H1 (cell line): ENCODE measurements at regions not wholly inside any gene's neighbourhood (a gene's known extent, or its start where the extent isn't known, plus 50 kb on each side); places are given as distances from the start of the nearest gene placed in this dataset.

ENCODE experiments used
- CTCF ChIA-PET: fragments of 300-600 bp; sonication (Branson Sonifier 250); formaldehyde crosslinking; loops from one replicate; lab custom pipeline; 2021; ENCODE audit not compliant: partially characterized antibody; lab: Charles Lee
- POLR2A ChIA-PET: fragments of 300-600 bp; sonication (Branson Sonifier 250); formaldehyde crosslinking; loops from one replicate; lab custom pipeline; 2021; ENCODE audit warnings: inconsistent platforms; ENCODE audit not compliant: partially characterized antibody; lab: Charles Lee
- DNase-seq, 2 experiments: peaks; one replicate each; pipeline versions ENCODE4 v3.0.0 to v3.0.0-alpha.2; 2010 to 2022; ENCODE audit warnings: low spot score in 2 of 2, low read depth in 1 of 2, mixed read lengths in 1 of 2
- FAIRE-seq: peaks from 2 replicates; lab custom pipeline; 2011; peaks lifted over from hg19 to GRCh38; lab: Jason Lieb, UNC
- H2AFZ ChIP-seq: 2 replicates; pipeline ENCODE4 v1.8.1; 2012; ENCODE audit warnings: low read length, inconsistent platforms
- H2AK5ac ChIP-seq: 2 replicates; pipeline ENCODE4 v1.6.1; 2013; ENCODE audit warnings: low read depth, low read length
- H2BK120ac ChIP-seq: replicated peaks from 2 replicates; pipeline ENCODE3; 2013; ENCODE audit warnings: low read depth, low read length, inconsistent platforms
- H2BK12ac ChIP-seq: 2 replicates; pipeline ENCODE4 v1.6.1; 2013; ENCODE audit warnings: low read depth, low read length
- H2BK15ac ChIP-seq: 2 replicates; pipeline ENCODE4 v1.6.1; 2013; ENCODE audit warnings: low read length
- H2BK20ac ChIP-seq: 2 replicates; pipeline ENCODE4 v1.6.1; 2013; ENCODE audit warnings: low read length
- H2BK5ac ChIP-seq: 2 replicates; pipeline ENCODE4 v1.6.1; 2013; ENCODE audit warnings: low read depth, low read length
- H3K14ac ChIP-seq: 2 replicates; pipeline ENCODE4 v1.6.1; 2013; ENCODE audit warnings: inconsistent platforms; ENCODE audit not compliant: insufficient read length
- H3K18ac ChIP-seq: 2 replicates; pipeline ENCODE4 v1.6.1; 2013; ENCODE audit warnings: low read length; ENCODE audit errors: extremely low read depth
- H3K23ac ChIP-seq: 2 replicates; pipeline ENCODE4 v1.6.1; 2013; ENCODE audit warnings: inconsistent platforms; ENCODE audit not compliant: insufficient read length
- H3K23me2 ChIP-seq: 2 replicates; pipeline ENCODE4 v1.6.1; 2013; ENCODE audit warnings: low read depth, low read length
- H3K27ac ChIP-seq: 2 replicates; pipeline ENCODE4 v1.6.1; 2011; ENCODE audit warnings: low read depth, low read length, inconsistent platforms
- H3K27me3 ChIP-seq, 4 experiments: replicated peaks in 1 of 4; 1 replicate in 1 of 4; 2 replicates in 3 of 4; pipeline versions ENCODE4 v1.6.1 to v1.8.1; 2011 to 2013; ENCODE audit warnings: low read length in 3 of 4, mild to moderate bottlenecking in 3 of 4, inconsistent platforms in 2 of 4, mixed read lengths in 2 of 4, moderate library complexity in 1 of 4; ENCODE audit not compliant: control insufficient read depth in 3 of 4, insufficient read depth in 3 of 4; ENCODE audit errors: extremely low read depth in 1 of 4
- H3K36me3 ChIP-seq, 4 experiments: 2 replicates each; pipeline versions ENCODE4 v1.6.1 to v1.8.1; 2011 to 2013; ENCODE audit warnings: mild to moderate bottlenecking in 4 of 4, low read length in 3 of 4, moderate library complexity in 2 of 4, control low read depth in 1 of 4, inconsistent platforms in 1 of 4; ENCODE audit not compliant: insufficient read depth in 4 of 4, control insufficient read depth in 2 of 4
- H3K4ac ChIP-seq: replicated peaks from 2 replicates; pipeline ENCODE3; 2013; ENCODE audit warnings: low read length, low read depth, mixed read lengths, inconsistent platforms; ENCODE audit not compliant: insufficient read length
- H3K4me1 ChIP-seq, 4 experiments: replicated peaks in 1 of 4; 1 replicate in 1 of 4; 2 replicates in 3 of 4; pipeline versions ENCODE4 v1.6.1 to v1.8.1; 2011 to 2013; ENCODE audit warnings: low read length in 3 of 4, inconsistent platforms in 2 of 4, mixed read lengths in 1 of 4; ENCODE audit not compliant: insufficient read depth in 4 of 4, control insufficient read depth in 3 of 4
- H3K4me2 ChIP-seq, 2 experiments: 2 replicates each; pipeline versions ENCODE4 v1.6.1 to v1.8.1; 2011 to 2013; ENCODE audit warnings: low read depth in 2 of 2, low read length in 2 of 2, control low read depth in 1 of 2, inconsistent platforms in 1 of 2, mild to moderate bottlenecking in 1 of 2; ENCODE audit not compliant: insufficient read depth in 1 of 2
- H3K4me3 ChIP-seq, 4 experiments: fragments of 200-600, 300-600 bp in 1 of 4; sonication (generic), shearing (Covaris generic), sonication (Bioruptor Twin) in 1 of 4; 2 replicates each; pipeline versions ENCODE4 v1.5.1 to v1.8.1; 2011 to 2016; ENCODE audit warnings: low read length in 4 of 4, low read depth in 3 of 4, control low read depth in 2 of 4, inconsistent platforms in 2 of 4, mild to moderate bottlenecking in 2 of 4, mixed read lengths in 1 of 4, moderate library complexity in 1 of 4; ENCODE audit not compliant: insufficient read depth in 2 of 4; ENCODE audit errors: extremely low read depth in 1 of 4
- H3K56ac ChIP-seq: replicated peaks from 2 replicates; pipeline ENCODE3; 2013; ENCODE audit warnings: low read depth, mild to moderate bottlenecking, mixed read lengths, low read length, inconsistent platforms; ENCODE audit not compliant: insufficient read length
- H3K79me1 ChIP-seq: 2 replicates; pipeline ENCODE4 v1.6.1; 2013; ENCODE audit warnings: low read depth, low read length, control low read depth
- H3K79me2 ChIP-seq, 2 experiments: 2 replicates each; pipeline versions ENCODE4 v1.6.1 to v1.8.1; 2012 to 2013; ENCODE audit warnings: low read length in 2 of 2, mild to moderate bottlenecking in 2 of 2, inconsistent platforms in 1 of 2; ENCODE audit not compliant: insufficient read depth in 2 of 2, control insufficient read depth in 1 of 2
- H3K9ac ChIP-seq, 4 experiments: replicated peaks in 1 of 4; 1 replicate in 1 of 4; 2 replicates in 3 of 4; pipeline versions ENCODE4 v1.6.1 to v1.8.1; 2011 to 2013; ENCODE audit warnings: low read depth in 3 of 4, low read length in 3 of 4, control low read depth in 2 of 4, mild to moderate bottlenecking in 2 of 4, moderate library complexity in 2 of 4, inconsistent platforms in 1 of 4; ENCODE audit errors: extremely low read depth in 1 of 4
- H3K9me3 ChIP-seq, 2 experiments: 2 replicates each; pipeline versions ENCODE4 v1.6.1 to v1.8.1; 2012 to 2013; ENCODE audit warnings: mild to moderate bottlenecking in 2 of 2, moderate library complexity in 2 of 2, control low read depth in 1 of 2, inconsistent platforms in 1 of 2, low read depth in 1 of 2, low read length in 1 of 2, mixed read lengths in 1 of 2; ENCODE audit not compliant: insufficient read depth in 2 of 2
- H4K20me1 ChIP-seq, 2 experiments: replicated peaks in 1 of 2; 2 replicates each; pipeline versions ENCODE3 to v1.8.1; 2011 to 2013; ENCODE audit warnings: inconsistent platforms in 2 of 2, low read length in 2 of 2, mild to moderate bottlenecking in 1 of 2; ENCODE audit not compliant: insufficient read depth in 2 of 2, control insufficient read depth in 1 of 2
- H4K5ac ChIP-seq: 2 replicates; pipeline ENCODE4 v1.6.1; 2013; ENCODE audit warnings: low read length, low read depth, mixed read lengths, inconsistent platforms; ENCODE audit not compliant: insufficient read length
- H4K8ac ChIP-seq: 2 replicates; pipeline ENCODE4 v1.8.0; 2013; ENCODE audit warnings: mild to moderate bottlenecking, moderate library complexity, low read length, inconsistent platforms; ENCODE audit not compliant: insufficient read depth; ENCODE audit errors: extremely low read depth
- H4K91ac ChIP-seq: replicated peaks from 2 replicates; pipeline ENCODE3; 2013; ENCODE audit warnings: low read length, mixed read lengths, inconsistent platforms; ENCODE audit not compliant: insufficient read length
- CEBPB ChIP-seq: IDR thresholded peaks from 2 replicates; pipeline ENCODE4 v1.6.1; 2012; ENCODE audit warnings: low read depth, low read length
- CTBP2 ChIP-seq: IDR thresholded peaks from 2 replicates; pipeline ENCODE4 v1.7.0; 2011; ENCODE audit warnings: borderline replicate concordance, mild to moderate bottlenecking, moderate library complexity, mixed read lengths, low read length; ENCODE audit not compliant: insufficient read depth, insufficient read length
- EZH2 ChIP-seq: fragments of 200-600 bp; sonication (generic); IDR thresholded peaks from 2 replicates; pipeline ENCODE4 v1.7.1; 2012; ENCODE audit warnings: low read depth, mild to moderate bottlenecking, moderate library complexity, low read length, inconsistent platforms; ENCODE audit not compliant: severe bottlenecking
- GABPA ChIP-seq: IDR thresholded peaks from 2 replicates; pipeline ENCODE4 v1.6.1; 2011; ENCODE audit warnings: mild to moderate bottlenecking, low read length, moderate library complexity, borderline replicate concordance; ENCODE audit not compliant: insufficient read depth
- HDAC2 ChIP-seq, 2 experiments: fragments of 300-600 bp in 1 of 2; sonication (generic) in 1 of 2; IDR thresholded peaks; 2 replicates each; pipeline ENCODE4 v1.6.1; 2011 to 2012; ENCODE audit warnings: low read depth in 2 of 2, low read length in 2 of 2, mild to moderate bottlenecking in 2 of 2, moderate library complexity in 2 of 2, borderline replicate concordance in 1 of 2, inconsistent platforms in 1 of 2
- KDM4A ChIP-seq: IDR thresholded peaks from one replicate; pipeline ENCODE4 v1.7.1; 2012; ENCODE audit warnings: low read depth, mild to moderate bottlenecking, moderate library complexity, low read length, inconsistent platforms; ENCODE audit not compliant: severe bottlenecking
- NANOG ChIP-seq: IDR thresholded peaks from 2 replicates; pipeline ENCODE4 v1.6.1; 2011; ENCODE audit warnings: low read length, low read depth, mild to moderate bottlenecking, inconsistent platforms; ENCODE audit not compliant: insufficient read depth, poor library complexity, severe bottlenecking
- SIX5 ChIP-seq: IDR thresholded peaks from 2 replicates; pipeline ENCODE4 v1.6.1; 2011; ENCODE audit warnings: mild to moderate bottlenecking, low read depth, low read length
- TBP ChIP-seq: IDR thresholded peaks from 2 replicates; pipeline ENCODE4 v1.6.1; 2011; ENCODE audit warnings: low read depth, low read length, improper control_type of control experiment
- WGBS, 2 experiments: shearing (Covaris generic) in 1 of 2; methylation state at CpG; one replicate each; pipeline versions ENCODE4 v1.1.6 to v1.1.7; 2013 to 2015; ENCODE audit warnings: low lambda C conversion rate in 2 of 2, mixed read lengths in 2 of 2, inconsistent platforms in 1 of 2, low coverage in 1 of 2, missing lambda C conversion rate in 1 of 2; ENCODE audit not compliant: insufficient replicate concordance in 2 of 2, insufficient coverage in 1 of 2, insufficient read length in 1 of 2; ENCODE audit errors: extremely low coverage in 1 of 2, missing lambda C conversion rate in 1 of 2; 5-methylcytosine and 5-hydroxymethylcytosine counted together

GRCh38 chr10:31142026-31142425 lies 110.4 kb upstream of the ZNF438 start:
- Histone ChIP-seq H3K27me3 (no peaks in the 10 kb centered on the region), H3K4me2 (no peak overlapping the region), H3K4me1 (no peaks in the 10 kb centered on the region), H3K27ac (no peak overlapping the region), H4K20me1 (no peaks in the 10 kb centered on the region), H3K56ac (no peak overlapping the region), H2AFZ (no peak overlapping the region), H4K91ac (no peak overlapping the region), H2BK12ac (no peak overlapping the region), H2BK20ac (no peak overlapping the region)
- CTCF ChIA-PET, result no interaction called here
- TF ChIP-seq KDM4A (no peak), GABPA (no peak), NANOG (no peak), CTBP2 (no peak), SIX5 (no peak), TBP (no peak), CEBPB (no peak), HDAC2 (IDR thresholded peaks at IDR 0.05; ENCODE audit: borderline replicate concordance in 1 of 2, low read depth in 2 of 2, low read length in 2 of 2) (no peak), EZH2 (no peak)
- TF ChIP-seq, all 59 proteins: peak for 0
- Histone ChIP-seq H3K79me2 (no peaks in the 10 kb centered on the region), H3K4ac (no peak overlapping the region), H3K79me1 (no peaks in the 10 kb centered on the region), H3K23me2 (no peaks in the 10 kb centered on the region), H2BK15ac (no peak overlapping the region), H2BK5ac (no peak overlapping the region), H3K4me3 (no peak overlapping the region), H3K9ac (no peak overlapping the region), H3K23ac (no peak overlapping the region), H3K9me3 (no peaks in the 10 kb centered on the region), H3K14ac (no peak overlapping the region), H3K36me3 (no peaks in the 10 kb centered on the region), H3K18ac (no peak overlapping the region), H2BK120ac (no peak overlapping the region), H4K5ac (no peak overlapping the region), H4K8ac (no peak overlapping the region), H2AK5ac (no peak overlapping the region)
- FAIRE-seq (no peak), DNase-seq (no peak)
- POLR2A ChIA-PET, result no interaction called here
- 91% methylated on average over 5 of the region's 5 CpGs; no CpG with 5 or more reads in 1 of the 2 experiments for WGBS, 2 experiments
